ENCODE measurements at regions not wholly inside any gene's neighbourhood (a gene's known extent, or its start where the extent isn't known, plus 50 kb on each side); places are given as distances from the start of the nearest gene placed in this dataset.
"Not testable (repeated sequence)": the region's sequence is repeated elsewhere in the genome, so short reads cannot be mapped to it uniquely, and the experiment has no call there.

DNA sequence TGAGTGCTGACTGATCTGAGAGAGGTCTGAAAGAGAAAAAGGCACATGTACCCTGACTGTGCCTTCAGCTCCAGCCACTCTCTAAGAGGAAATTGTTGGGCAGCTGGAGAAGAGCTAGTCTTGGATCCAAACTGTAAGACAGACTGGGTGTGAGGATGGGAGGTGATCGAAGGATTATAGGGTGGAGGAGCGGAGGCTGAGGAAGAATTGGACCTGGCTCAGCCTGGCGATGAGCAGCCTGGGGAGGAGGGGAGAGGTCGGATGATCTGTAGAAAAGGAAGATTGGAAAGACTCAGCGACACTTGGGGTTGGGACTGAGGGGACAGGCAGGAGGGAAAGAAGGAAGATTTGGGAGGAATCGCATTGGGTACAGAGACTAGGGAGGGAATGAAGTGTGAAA, 98.6 kb upstream of the SLC25A48 start:
- H3K36me3 Mint-ChIP-seq = no peaks in the 10 kb centered on the region
- no peaks in the 10 kb centered on the region for H3K9me3 Mint-ChIP-seq
- no peak overlapping the region for H3K4me3 Mint-ChIP-seq
- no peak overlapping the region for H3K27ac Mint-ChIP-seq
- no peaks in the 10 kb centered on the region for H3K4me1 Mint-ChIP-seq
- no peaks in the 10 kb centered on the region for H3K27me3 Mint-ChIP-seq

DNA sequence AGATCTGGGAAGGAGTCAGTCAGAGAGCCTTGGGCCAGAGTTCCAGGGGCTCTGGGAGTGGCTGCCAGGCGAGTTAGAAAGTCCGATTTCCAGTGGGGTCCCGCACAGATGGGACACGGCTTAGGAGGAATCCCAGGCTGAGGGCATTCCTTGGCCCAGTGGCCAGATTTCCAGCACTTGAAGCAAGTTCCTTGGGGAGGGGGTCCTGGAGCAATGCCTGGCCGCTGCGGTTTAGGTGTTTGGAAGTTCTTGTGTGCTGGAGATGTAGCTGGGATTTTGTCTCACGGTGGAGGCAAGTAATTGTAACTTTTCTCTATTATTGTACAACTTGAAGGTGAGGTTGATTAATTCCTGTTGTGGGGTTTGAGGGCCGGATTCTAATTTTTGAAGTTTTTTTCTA, 99.5 kb upstream of the SLC25A48 start:
- not testable (repeated sequence) for H3K4me1 Mint-ChIP-seq, H3K27me3 Mint-ChIP-seq, H3K4me3 Mint-ChIP-seq, H3K9me3 Mint-ChIP-seq, H3K36me3 Mint-ChIP-seq, H3K27ac Mint-ChIP-seq

DNA sequence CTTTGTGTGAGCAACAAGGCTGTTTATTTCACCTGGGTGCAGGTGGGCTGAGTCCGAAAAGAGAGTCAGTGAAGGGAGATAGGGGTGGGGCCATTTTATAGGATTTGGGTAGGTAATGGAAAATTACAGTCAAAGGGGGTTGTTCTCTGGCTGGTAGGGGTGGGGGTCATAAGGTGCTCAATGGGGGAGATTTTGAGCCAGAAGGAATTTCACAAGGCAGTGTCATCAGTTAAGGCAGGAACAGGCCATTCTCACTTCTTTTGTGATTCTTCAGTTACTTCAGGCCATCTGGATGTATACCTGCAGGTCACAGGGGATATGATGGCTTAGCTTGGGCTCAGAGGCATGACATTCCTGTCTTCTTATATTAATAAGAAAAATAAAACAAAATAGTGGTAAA, 103.4 kb upstream of the SLC25A48 start:
- not testable (repeated sequence) for H3K4me3 Mint-ChIP-seq, H3K36me3 Mint-ChIP-seq, H3K4me1 Mint-ChIP-seq, H3K27ac Mint-ChIP-seq, H3K9me3 Mint-ChIP-seq, H3K27me3 Mint-ChIP-seq

DNA sequence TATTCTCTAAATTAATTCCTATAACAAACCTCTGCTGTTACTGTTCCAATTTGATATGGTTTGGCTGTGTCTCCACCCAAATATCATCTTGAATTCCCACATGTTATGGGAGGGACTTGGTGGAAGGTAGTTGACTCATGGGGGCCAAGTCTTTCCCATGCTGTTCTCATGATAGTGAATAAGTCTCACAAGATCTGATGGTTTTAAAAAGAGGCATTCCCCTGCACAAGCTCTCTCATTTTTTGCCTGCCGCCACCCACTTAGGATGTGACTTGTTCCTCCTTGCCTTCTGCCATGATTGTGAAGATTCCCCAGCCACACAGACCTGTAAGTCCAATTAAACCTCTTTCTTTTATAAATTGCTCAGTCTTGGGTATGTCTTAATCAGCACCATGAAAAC, 104.3 kb upstream of the SLC25A48 start:
- H3K36me3 Mint-ChIP-seq, H3K27me3 Mint-ChIP-seq, H3K4me3 Mint-ChIP-seq, H3K4me1 Mint-ChIP-seq, H3K27ac Mint-ChIP-seq, H3K9me3 Mint-ChIP-seq: not testable (repeated sequence)

DNA sequence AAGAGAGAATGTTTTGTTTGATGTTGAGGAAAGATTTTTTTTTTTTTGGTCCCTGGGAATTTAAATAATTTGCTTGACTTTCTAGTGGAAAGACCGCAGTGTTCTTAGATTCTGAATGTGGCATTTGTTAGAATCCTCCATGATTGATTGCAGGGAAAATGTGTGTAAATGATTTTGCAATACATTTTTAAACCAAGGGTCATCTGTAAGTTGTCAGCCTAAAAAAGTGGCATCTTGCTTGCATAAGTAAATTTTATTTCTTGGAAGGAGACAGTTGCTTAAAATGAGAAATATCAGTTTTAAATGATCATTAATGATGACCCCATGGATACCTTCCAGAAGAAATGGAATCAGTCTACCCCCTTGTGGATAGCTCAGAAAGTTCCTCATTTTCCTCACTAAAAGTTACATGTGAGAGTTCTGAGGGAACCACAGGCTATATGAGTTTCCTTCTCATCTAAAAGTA, 105.1 kb upstream of the SLC25A48 start:
- Mint-ChIP-seq H3K27ac (no peak overlapping the region), H3K4me1 (no peaks in the 10 kb centered on the region), H3K36me3 (no peaks in the 10 kb centered on the region), H3K27me3 (no peaks in the 10 kb centered on the region), H3K9me3 (no peaks in the 10 kb centered on the region), H3K4me3 (no peak overlapping the region)

DNA sequence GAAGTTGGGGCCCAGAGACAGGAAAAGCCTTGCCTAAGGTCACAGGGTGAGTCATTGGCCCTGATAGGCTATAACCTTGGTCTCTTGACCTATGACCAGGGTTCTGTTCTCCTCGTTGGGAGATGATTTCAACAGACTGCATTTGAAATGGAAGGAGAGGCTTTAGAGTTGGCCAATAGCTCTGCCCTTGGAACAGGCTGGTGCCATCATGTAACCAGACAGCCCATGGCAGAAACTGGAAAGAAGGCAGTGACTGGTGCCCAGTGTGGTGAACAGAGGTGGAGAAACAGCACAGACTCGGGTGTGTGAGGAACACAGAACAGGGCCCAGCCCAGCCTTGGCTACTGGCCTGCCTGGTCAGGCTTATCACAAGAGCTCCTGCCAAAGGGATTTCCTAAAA, 109.8 kb upstream of the SLC25A48 start:
- Mint-ChIP-seq H3K4me3 (no peak overlapping the region), H3K9me3 (no peaks in the 10 kb centered on the region), H3K36me3 (no peaks in the 10 kb centered on the region), H3K27ac (no peak overlapping the region), H3K27me3 (no peaks in the 10 kb centered on the region), H3K4me1 (no peaks in the 10 kb centered on the region)

DNA sequence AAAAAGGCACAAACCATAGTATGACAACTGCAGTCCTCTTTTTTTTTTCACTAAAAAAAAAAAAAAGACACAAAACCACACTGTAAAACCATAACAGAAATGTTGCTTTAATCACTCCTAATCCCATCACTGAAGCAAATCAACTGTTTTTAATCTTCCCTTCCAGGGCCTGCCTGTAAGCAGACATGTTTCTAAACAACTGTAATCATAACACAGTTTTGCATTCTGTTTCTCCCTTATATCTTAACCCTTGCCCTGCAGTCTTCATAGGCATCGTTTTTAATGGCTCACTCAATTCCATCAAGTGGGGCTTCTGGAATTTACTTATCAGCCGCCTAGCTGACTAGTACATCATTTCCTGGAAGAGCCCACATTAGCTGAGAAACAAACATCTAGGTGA, 111.0 kb upstream of the SLC25A48 start:
- H3K4me3 Mint-ChIP-seq = no peak overlapping the region
- H3K9me3 Mint-ChIP-seq = no peaks in the 10 kb centered on the region
- no peaks in the 10 kb centered on the region for H3K36me3 Mint-ChIP-seq

DNA sequence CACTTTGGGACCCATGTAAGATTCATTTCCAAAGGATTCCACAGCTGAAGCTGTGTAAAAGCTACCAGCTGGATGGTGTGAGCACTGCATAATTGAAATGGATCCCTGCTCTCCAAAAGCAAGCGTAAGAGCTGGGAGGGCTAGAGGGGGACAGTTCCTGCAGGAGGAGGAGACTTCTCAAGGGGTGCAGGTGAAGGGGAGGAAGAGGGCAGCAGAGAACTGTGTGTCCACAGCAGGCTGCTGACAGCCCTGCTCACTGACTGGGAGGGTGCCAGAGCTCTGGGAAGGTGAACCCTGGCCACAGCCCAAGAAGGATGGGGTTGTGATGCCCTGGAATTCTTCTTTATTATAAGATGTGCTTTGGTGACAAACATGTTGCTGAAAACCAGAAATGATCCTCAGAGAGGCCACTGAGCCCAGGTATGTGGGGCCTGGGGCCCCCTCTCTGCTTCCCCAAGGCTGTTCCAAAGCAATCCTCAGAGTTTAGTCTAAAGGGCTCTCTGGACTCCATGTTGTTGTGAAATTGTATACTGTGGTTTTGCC, 112.8 kb upstream of the SLC25A48 start:
- no peaks in the 10 kb centered on the region for H3K4me1 Mint-ChIP-seq
- no peak overlapping the region for H3K27ac Mint-ChIP-seq
- H3K9me3 Mint-ChIP-seq = no peaks in the 10 kb centered on the region
- H3K4me3 Mint-ChIP-seq = no peak overlapping the region
- H3K36me3 Mint-ChIP-seq = no peaks in the 10 kb centered on the region
- no peaks in the 10 kb centered on the region for H3K27me3 Mint-ChIP-seq

More for the DNA sequence above, 111.0 kb upstream of the SLC25A48 start:
- Mint-ChIP-seq H3K27ac (no peak overlapping the region), H3K4me1 (no peaks in the 10 kb centered on the region), H3K27me3 (no peaks in the 10 kb centered on the region)

DNA sequence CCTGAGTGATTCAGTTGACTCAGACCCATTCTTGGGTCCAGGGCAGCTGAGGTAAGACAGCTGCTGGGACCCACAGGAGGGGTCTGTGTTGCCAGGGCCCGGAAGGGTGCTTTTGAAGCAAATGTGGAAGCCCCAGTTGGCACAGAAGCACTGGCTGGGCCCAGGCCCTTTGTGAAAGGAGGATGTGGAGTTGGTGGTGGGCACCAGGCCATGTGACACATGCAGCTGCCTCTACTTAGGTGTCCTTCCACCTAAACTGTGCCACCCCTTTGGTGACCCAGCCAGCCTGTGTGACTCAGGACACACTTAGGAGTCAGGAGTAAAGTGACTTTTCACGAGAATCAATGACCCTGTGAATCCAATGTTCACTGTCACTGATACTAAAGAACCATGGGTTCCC, 114.3 kb upstream of the SLC25A48 start:
- Mint-ChIP-seq H3K27me3 (no peaks in the 10 kb centered on the region), H3K4me3 (no peak overlapping the region), H3K36me3 (no peaks in the 10 kb centered on the region), H3K4me1 (no peaks in the 10 kb centered on the region), H3K9me3 (no peaks in the 10 kb centered on the region), H3K27ac (peak overlapping the region; percentile 10)

DNA sequence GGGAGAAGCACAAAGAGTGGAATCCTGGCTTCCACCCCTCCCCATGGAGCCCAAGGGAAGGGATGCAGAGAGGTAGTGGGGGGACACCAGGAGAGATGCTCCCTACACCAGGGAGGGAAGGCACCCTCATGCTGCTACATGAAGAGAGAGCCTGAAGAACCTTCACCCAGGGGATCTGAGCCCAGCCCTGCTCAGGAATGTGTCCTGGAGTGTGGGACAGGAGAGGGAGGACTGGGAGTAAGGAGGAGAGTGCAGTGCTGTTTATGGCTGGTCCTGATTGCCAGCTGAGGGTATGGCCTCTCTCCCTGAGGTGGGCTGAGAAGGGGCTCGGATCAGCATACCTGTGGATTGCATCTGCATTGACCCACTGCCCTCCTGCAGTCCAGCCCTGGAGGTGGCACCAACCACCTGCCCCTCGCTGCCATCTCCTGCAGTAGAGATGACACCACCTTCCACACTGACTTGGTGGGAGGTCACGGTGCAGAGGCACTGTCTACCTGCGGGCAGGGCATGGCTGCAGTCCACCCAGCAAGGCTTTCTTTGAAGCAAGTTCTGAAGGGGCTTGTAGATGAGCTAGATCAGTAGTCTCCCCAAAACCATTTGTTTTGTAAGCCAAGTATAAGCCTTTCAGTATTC, 114.9 kb upstream of the SLC25A48 start:
- no peaks in the 10 kb centered on the region for H3K4me1 Mint-ChIP-seq
- no peak overlapping the region for H3K27ac Mint-ChIP-seq
- H3K9me3 Mint-ChIP-seq = no peaks in the 10 kb centered on the region
- no peaks in the 10 kb centered on the region for H3K36me3 Mint-ChIP-seq
- H3K4me3 Mint-ChIP-seq = no peak overlapping the region
- no peaks in the 10 kb centered on the region for H3K27me3 Mint-ChIP-seq

DNA sequence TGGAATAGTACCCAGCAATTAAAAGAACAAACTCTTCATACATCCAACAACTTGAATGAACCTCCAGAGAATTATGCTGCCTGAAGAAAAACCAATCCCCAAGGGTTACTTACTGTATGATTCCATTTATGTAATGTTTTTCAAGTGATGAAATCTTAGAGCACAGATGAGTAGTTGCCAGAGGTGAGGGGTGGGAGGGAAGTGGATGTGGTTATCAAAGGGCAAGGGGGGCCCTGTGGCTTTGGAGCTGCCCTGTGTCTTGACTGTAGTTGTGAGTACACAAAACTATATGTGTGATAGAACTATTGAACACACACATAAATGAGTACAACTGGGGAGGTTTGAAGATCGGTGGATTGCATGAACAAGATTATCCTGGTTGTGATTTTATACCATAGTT, 115.8 kb upstream of the SLC25A48 start:
- Mint-ChIP-seq H3K9me3 (no peaks in the 10 kb centered on the region), H3K4me3 (no peak overlapping the region), H3K27me3 (no peaks in the 10 kb centered on the region), H3K27ac (no peak overlapping the region), H3K4me1 (no peaks in the 10 kb centered on the region), H3K36me3 (no peaks in the 10 kb centered on the region)

DNA sequence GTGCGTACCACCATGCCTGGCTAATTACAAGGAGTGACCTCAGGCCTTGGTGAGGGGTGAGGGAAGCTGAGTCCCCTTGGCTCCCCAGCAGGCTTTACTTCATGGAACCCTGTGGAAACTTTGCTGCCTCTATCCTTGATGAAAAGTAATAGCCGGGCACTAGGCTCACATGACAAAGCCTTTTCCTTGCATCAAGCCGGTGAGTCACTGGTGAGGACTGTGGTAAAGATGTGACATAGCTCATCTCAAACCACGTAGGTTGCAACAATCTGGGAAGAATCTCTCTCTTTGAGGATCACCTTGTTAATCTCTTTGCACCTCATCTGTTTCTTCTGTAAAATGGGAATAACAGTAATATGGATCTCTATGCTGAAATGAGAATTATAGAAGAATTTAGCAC, 116.3 kb upstream of the SLC25A48 start:
- no peaks in the 10 kb centered on the region for H3K36me3 Mint-ChIP-seq
- H3K9me3 Mint-ChIP-seq = no peaks in the 10 kb centered on the region
- no peak overlapping the region for H3K27ac Mint-ChIP-seq
- no peaks in the 10 kb centered on the region for H3K4me1 Mint-ChIP-seq
- H3K4me3 Mint-ChIP-seq = no peak overlapping the region
- peaks cover 1% of the 10 kb centered on the region for H3K27me3 Mint-ChIP-seq

DNA sequence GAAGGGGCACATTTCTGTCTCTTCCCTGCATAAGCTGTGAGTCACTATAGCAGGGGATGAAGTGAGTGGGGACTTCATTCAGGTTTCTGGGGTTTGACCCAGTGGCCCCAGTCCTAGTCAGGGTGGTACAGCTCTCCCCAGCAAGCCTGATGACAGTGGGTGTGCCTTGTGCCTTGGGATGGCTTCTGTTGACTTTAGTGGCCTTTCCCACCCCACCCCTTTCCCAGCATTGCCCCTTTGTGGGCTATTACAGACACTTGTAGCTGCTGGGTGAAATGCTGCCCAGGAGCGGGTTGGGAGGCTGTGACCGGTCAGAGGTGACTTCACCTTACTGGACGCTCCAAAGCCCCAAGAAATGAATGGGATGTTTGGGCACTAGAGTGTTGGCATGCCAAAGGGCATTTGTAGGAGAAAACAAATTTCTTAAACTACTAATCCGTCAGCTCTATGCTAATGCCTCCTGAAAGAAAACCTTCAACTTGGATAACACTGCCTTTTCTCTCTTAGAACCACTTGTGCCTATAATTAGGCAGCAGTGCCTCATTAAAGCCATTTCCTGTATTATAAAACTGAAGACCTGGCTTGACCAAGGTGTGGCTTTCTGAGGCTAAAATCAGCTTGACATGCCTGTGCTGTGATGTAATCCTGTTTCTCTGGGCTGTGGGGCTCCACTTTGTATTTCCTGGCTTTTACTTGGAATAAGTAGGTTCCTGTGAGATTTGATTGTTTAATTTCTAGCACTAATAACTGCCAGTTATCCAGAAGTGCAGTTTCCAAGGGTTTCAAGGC, 119.0 kb upstream of the SLC25A48 start:
- Mint-ChIP-seq H3K4me1 (no peaks in the 10 kb centered on the region), H3K36me3 (no peaks in the 10 kb centered on the region), H3K27ac (no peak overlapping the region), H3K9me3 (no peaks in the 10 kb centered on the region), H3K4me3 (no peak overlapping the region), H3K27me3 (peaks cover 4% of the 10 kb centered on the region)

DNA sequence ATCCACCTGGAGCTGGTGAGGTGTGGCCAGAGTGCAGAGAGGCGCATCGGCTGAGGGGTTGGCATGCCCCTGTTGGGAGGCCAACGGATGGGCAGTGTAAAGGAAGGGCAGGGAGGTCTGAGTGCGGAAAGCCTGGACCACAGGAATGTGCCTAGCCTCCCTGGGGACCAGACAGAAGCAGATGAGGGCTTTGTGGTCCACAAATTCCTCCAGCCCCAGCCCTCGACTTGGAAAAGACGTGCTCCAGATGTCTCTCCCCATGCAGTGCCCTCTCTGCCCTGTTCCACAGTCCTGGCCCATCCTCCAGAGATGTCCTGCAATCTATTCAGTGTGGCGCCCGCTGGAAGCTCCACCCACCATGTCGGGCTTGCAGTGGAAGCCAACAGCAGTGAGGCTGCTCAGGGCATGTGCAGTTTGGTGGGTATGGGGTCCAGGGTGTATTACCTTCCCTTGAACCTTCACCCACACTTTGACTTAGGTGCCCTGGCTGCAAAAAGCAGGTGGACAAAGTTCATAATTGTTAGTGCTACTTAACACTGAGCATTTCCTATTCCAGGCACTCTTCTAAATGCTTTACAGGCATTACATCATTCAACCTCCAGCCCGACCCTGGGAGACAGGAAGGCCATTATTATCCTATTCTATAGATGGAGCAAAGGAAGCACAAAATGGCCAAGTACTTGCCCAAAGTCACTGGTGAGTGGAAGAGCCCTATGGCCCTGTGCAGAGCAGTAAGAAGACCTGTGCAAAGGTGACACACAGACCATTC, 120.2 kb upstream of the SLC25A48 start:
- Mint-ChIP-seq H3K9me3 (no peaks in the 10 kb centered on the region), H3K36me3 (no peaks in the 10 kb centered on the region), H3K27ac (no peak overlapping the region), H3K4me3 (no peak overlapping the region), H3K4me1 (no peaks in the 10 kb centered on the region), H3K27me3 (peaks cover 4% of the 10 kb centered on the region)

DNA sequence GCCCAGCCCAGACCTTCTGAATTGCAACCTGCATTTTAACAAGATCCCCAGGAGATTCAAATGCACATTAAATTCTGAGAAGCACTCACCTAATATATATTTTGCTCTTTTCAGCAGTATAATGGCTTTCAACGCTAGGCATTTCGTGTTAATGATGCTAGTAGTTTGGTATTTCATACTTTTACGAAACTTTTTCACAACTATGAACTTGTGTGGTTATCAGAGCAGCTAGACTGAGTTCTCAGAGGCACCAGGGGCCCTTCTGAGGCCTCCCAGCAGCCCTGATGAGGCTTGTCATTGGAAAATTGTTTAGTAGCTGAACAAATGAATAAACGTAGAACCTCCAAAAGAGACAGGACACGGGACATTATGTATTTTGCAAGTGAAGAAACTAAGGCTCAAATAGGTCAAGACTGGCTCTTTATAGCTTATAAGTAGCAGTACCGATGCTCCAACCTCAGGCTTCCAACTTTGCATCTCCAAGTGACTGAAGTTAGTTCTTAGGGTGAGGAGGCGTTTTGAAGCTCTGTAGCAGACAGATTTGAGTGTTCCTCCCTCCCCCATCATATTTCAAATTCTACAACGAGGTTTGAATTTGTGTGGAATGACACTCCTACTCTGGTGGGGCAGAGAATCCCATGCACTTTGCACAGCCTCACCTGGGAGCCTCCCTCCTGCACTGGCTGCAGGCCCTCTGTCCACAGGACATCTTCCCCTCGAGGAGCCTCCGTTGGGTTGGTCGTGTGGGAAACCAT, 121.1 kb upstream of the SLC25A48 start:
- Mint-ChIP-seq H3K4me3 (no peak overlapping the region), H3K9me3 (no peaks in the 10 kb centered on the region), H3K4me1 (no peaks in the 10 kb centered on the region), H3K36me3 (no peaks in the 10 kb centered on the region), H3K27ac (no peak overlapping the region), H3K27me3 (peaks cover 4% of the 10 kb centered on the region)
